Trophoblast cell (in vitro differentiated cells and primary cell): ENCODE measurements at regions not wholly inside any gene's neighbourhood (a gene's known extent, or its start where the extent isn't known, plus 50 kb on each side); places are given as distances from the start of the nearest gene placed in this dataset.

Source experiments
- DNase-seq, 2 donors: peaks; one replicate each; pipeline ENCODE4 v3.0.0-alpha.2; 2016
- H2AFZ ChIP-seq: 2 replicates; pipeline ENCODE4 v1.6.1; 2013; ENCODE audit warnings: low read length, moderate library complexity, mild to moderate bottlenecking; ENCODE audit not compliant: insufficient read depth, poor library complexity
- H2AK5ac ChIP-seq: 2 replicates; pipeline ENCODE4 v1.6.1; 2013; ENCODE audit warnings: mild to moderate bottlenecking, low read length
- H2BK120ac ChIP-seq: 2 replicates; pipeline ENCODE4 v1.6.1; 2013; ENCODE audit warnings: low read length, mild to moderate bottlenecking, moderate library complexity; ENCODE audit not compliant: insufficient read depth, poor library complexity
- H2BK12ac ChIP-seq: 2 replicates; pipeline ENCODE4 v1.6.1; 2013; ENCODE audit warnings: mild to moderate bottlenecking, low read length, moderate library complexity
- H2BK5ac ChIP-seq: 2 replicates; pipeline ENCODE4 v1.6.1; 2013; ENCODE audit warnings: low read length, low read depth, moderate library complexity, mild to moderate bottlenecking; ENCODE audit not compliant: poor library complexity
- H3K14ac ChIP-seq: 2 replicates; pipeline ENCODE4 v1.6.1; 2013; ENCODE audit warnings: mild to moderate bottlenecking, low read length
- H3K18ac ChIP-seq: 2 replicates; pipeline ENCODE4 v1.6.1; 2013; ENCODE audit warnings: mild to moderate bottlenecking, low read length
- H3K23ac ChIP-seq: 2 replicates; pipeline ENCODE4 v1.6.1; 2013; ENCODE audit warnings: low read length
- H3K27ac ChIP-seq: 2 replicates; pipeline ENCODE4 v1.5.1; 2013; ENCODE audit warnings: low read depth, mild to moderate bottlenecking, inconsistent platforms, low read length, moderate library complexity
- H3K27me3 ChIP-seq: 2 replicates; pipeline ENCODE4 v1.6.1; 2013; ENCODE audit warnings: inconsistent platforms, mild to moderate bottlenecking, low read length, moderate library complexity; ENCODE audit not compliant: insufficient read depth
- H3K36me3 ChIP-seq, 2 experiments: 1 replicate in 1 of 2; 2 replicates in 1 of 2; pipeline ENCODE4 v1.6.1; 2013; ENCODE audit warnings: low read length in 2 of 2, mild to moderate bottlenecking in 2 of 2, moderate library complexity in 1 of 2; ENCODE audit not compliant: insufficient read depth in 2 of 2, control insufficient read depth in 1 of 2
- H3K4ac ChIP-seq: 2 replicates; pipeline ENCODE4 v1.6.1; 2013; ENCODE audit warnings: low read depth, mild to moderate bottlenecking, low read length, moderate library complexity
- H3K4me1 ChIP-seq, 2 experiments: 1 replicate in 1 of 2; 2 replicates in 1 of 2; pipeline ENCODE4 v1.6.1; 2013; ENCODE audit warnings: low read length in 2 of 2, mild to moderate bottlenecking in 2 of 2, moderate library complexity in 1 of 2; ENCODE audit not compliant: insufficient read depth in 2 of 2, control insufficient read depth in 1 of 2
- H3K4me2 ChIP-seq: 2 replicates; pipeline ENCODE4 v1.6.1; 2013; ENCODE audit warnings: inconsistent platforms, mild to moderate bottlenecking, low read length, moderate library complexity
- H3K4me3 ChIP-seq: 2 replicates; pipeline ENCODE4 v1.5.1; 2013; ENCODE audit warnings: mild to moderate bottlenecking, low read depth, low read length, inconsistent platforms
- H3K79me1 ChIP-seq: one replicate; pipeline ENCODE4 v1.6.1; 2013; ENCODE audit warnings: low read length
- H3K79me2 ChIP-seq: 2 replicates; pipeline ENCODE4 v1.6.1; 2013; ENCODE audit warnings: low read length, mild to moderate bottlenecking; ENCODE audit not compliant: control insufficient read depth, insufficient read depth, poor library complexity
- H3K9ac ChIP-seq: 2 replicates; pipeline ENCODE4 v1.6.1; 2013; ENCODE audit warnings: mild to moderate bottlenecking, low read length
- H3K9me3 ChIP-seq: 2 replicates; pipeline ENCODE4 v1.6.1; 2013; ENCODE audit warnings: low read depth, mild to moderate bottlenecking, control low read depth, inconsistent platforms, low read length; ENCODE audit not compliant: insufficient read depth
- H4K12ac ChIP-seq: 2 replicates; pipeline ENCODE4 v1.6.1; 2013; ENCODE audit warnings: low read depth, mild to moderate bottlenecking, low read length, moderate library complexity
- H4K8ac ChIP-seq: 2 replicates; pipeline ENCODE4 v1.6.1; 2013; ENCODE audit warnings: low read depth, mild to moderate bottlenecking, low read length, moderate library complexity
- H4K91ac ChIP-seq: one replicate; pipeline ENCODE4 v1.6.1; 2013; ENCODE audit warnings: low read depth, mild to moderate bottlenecking, low read length, moderate library complexity
- WGBS: extraction: QIAGEN DNeasy Blood & Tissue Kit; methylation state at CpG from one replicate; pipeline ENCODE4 v1.1.7; 2013; ENCODE audit warnings: missing lambda C conversion rate; ENCODE audit not compliant: insufficient read length, insufficient coverage; ENCODE audit errors: extremely low coverage; 5-methylcytosine and 5-hydroxymethylcytosine counted together

DNA sequence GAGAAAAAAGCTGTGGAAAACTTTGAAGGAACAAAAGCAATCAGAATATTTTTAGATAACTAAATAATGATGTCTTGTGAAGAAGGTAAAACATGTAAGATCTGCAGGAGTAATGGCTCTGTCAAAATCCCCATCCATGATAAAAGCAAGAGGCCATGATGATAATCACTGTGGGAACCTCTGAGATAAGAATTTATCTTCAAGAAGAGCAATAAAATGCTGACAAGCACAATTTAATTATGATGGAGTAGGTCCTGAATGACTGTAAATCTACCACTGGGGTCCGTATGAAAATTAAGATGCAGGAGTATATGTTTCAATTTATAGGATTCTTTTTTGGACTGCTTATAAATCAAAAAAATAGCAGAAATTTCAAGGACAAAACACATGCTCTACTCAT is 68.3 kb upstream of the CHMP2B start:
- Histone ChIP-seq H2BK120ac (no peak overlapping the region), H3K4me2 (no peak overlapping the region), H3K27me3 (no peaks in the 10 kb centered on the region), H3K4me1 (no peaks in the 10 kb centered on the region), H3K4ac (no peak overlapping the region), H3K79me1 (no peaks in the 10 kb centered on the region), H3K4me3 (no peak overlapping the region), H2BK5ac (no peak overlapping the region), H4K91ac (no peak overlapping the region), H2AK5ac (no peak overlapping the region), H3K18ac (no peak overlapping the region), H4K8ac (no peak overlapping the region), H4K12ac (no peak overlapping the region), H3K23ac (no peak overlapping the region), H3K9ac (no peak overlapping the region), H3K36me3 (peaks cover 0 to 1% of the 10 kb centered on the region in 2 experiments), H3K9me3 (no peaks in the 10 kb centered on the region), H3K79me2 (no peaks in the 10 kb centered on the region), H3K14ac (no peak overlapping the region), H2BK12ac (no peak overlapping the region), H2AFZ (no peak overlapping the region), H3K27ac (no peak overlapping the region)
- DNase-seq = no peak
- WGBS = no CpG with 5 or more reads among the region's 1 CpG

DNA sequence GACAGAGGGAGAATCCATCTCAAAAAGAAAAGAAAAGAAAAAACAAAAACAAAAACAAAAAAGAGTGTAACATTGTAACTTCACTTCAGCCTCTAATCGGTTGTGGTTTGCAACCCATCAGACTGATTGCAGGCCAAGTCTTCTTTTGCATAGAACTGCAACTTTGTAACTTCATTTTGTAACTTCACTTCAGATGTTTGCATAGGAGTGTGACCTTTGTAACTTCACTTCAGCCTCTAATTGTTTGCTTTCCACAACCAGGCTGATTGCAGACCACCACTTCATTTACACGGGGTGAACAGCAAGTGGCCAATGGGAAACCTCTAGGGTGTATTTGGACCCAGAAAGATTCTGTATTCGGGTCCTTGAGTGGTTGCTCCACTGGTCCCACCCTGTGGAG is 79.1 kb upstream of the CHMP2B start:
- H3K79me1 ChIP-seq = no peaks in the 10 kb centered on the region
- H4K12ac ChIP-seq = no peak overlapping the region
- no peaks in the 10 kb centered on the region for H3K4me1 ChIP-seq
- DNase-seq = no peak
- H2BK5ac ChIP-seq = no peak overlapping the region
- H3K4me2 ChIP-seq = no peak overlapping the region
- no peak overlapping the region for H4K91ac ChIP-seq
- no peak overlapping the region for H3K14ac ChIP-seq
- peaks cover 2% of the 10 kb centered on the region for H3K9me3 ChIP-seq
- no peak overlapping the region for H2BK12ac ChIP-seq
- H3K9ac ChIP-seq = no peak overlapping the region
- no peak overlapping the region for H2AK5ac ChIP-seq
- H3K27ac ChIP-seq = no peak overlapping the region
- H3K36me3 ChIP-seq = no peaks in the 10 kb centered on the region
- no peaks in the 10 kb centered on the region for H3K79me2 ChIP-seq
- H2BK120ac ChIP-seq = no peak overlapping the region
- WGBS = no CpG with 5 or more reads among the region's 3 CpGs
- H3K4ac ChIP-seq = no peak overlapping the region
- H3K23ac ChIP-seq = no peak overlapping the region
- H3K4me3 ChIP-seq = no peak overlapping the region
- no peak overlapping the region for H4K8ac ChIP-seq
- no peak overlapping the region for H2AFZ ChIP-seq
- H3K18ac ChIP-seq = no peak overlapping the region
- no peaks in the 10 kb centered on the region for H3K27me3 ChIP-seq

DNA sequence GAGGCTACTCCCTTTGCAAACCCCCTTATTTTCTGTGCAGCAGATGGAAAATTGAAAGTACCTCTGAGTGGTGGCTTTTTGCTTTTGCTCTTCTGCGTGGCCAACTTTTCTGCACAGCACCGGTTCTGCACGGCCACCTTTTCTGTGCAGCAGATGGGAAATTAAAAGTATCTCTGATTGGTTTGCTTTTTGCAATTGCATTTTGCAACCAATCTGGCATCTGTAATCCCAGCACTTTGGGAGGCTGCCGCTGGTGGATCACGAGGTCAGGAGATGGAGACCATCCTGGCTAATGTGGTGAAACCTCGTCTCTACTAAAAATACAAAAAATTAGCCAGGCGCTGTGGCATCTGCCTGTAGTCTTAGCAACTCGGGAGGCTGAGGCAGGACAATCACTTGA is 79.5 kb upstream of the CHMP2B start:
- no peak overlapping the region for H3K14ac ChIP-seq
- H3K9me3 ChIP-seq = peaks cover 2% of the 10 kb centered on the region
- H2AFZ ChIP-seq = no peak overlapping the region
- H3K27me3 ChIP-seq = no peaks in the 10 kb centered on the region
- H2BK12ac ChIP-seq = no peak overlapping the region
- no peak for DNase-seq
- no peaks in the 10 kb centered on the region for H3K4me1 ChIP-seq
- H3K18ac ChIP-seq = no peak overlapping the region
- H3K4me2 ChIP-seq = no peak overlapping the region
- no peak overlapping the region for H4K8ac ChIP-seq
- H3K4ac ChIP-seq = no peak overlapping the region
- no peak overlapping the region for H2BK5ac ChIP-seq
- no peak overlapping the region for H3K23ac ChIP-seq
- no peaks in the 10 kb centered on the region for H3K36me3 ChIP-seq
- no peaks in the 10 kb centered on the region for H3K79me2 ChIP-seq
- no peak overlapping the region for H3K9ac ChIP-seq
- no peak overlapping the region for H2AK5ac ChIP-seq
- H2BK120ac ChIP-seq = no peak overlapping the region
- H3K79me1 ChIP-seq = no peaks in the 10 kb centered on the region
- no peak overlapping the region for H3K4me3 ChIP-seq
- H4K91ac ChIP-seq = no peak overlapping the region
- WGBS = no CpG with 5 or more reads among the region's 8 CpGs
- no peak overlapping the region for H4K12ac ChIP-seq
- H3K27ac ChIP-seq = no peak overlapping the region

DNA sequence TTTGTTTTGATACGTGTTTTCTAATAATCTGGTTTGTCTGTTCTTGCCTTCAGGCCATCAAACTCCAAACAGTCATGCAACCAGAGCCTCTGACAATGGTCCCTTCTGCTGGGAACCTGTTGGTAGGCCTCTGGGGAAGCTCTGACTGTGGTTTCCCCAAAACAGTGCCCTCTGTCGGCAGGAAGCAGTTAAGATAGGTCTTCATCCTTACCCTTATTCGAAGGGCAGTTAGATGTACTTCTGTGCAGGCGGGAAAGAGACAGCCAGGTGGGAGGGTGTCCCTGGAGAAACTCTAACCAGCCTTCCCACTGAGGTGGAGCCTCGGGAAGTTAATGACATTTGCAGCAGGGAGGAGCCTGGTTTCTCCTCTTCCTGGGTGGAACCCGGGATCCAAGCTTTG is 81.6 kb upstream of the CHMP2B start:
- peak in 1 of 2 donors; percentile 31 for DNase-seq
- Histone ChIP-seq H4K8ac (no peak overlapping the region), H4K12ac (no peak overlapping the region), H2AFZ (no peak overlapping the region), H3K27me3 (no peaks in the 10 kb centered on the region), H3K4ac (no peak overlapping the region), H3K9ac (no peak overlapping the region), H3K4me1 (no peaks in the 10 kb centered on the region), H2AK5ac (no peak overlapping the region), H3K4me3 (no peak overlapping the region), H3K79me2 (no peaks in the 10 kb centered on the region), H2BK12ac (no peak overlapping the region), H3K9me3 (peaks cover 6% of the 10 kb centered on the region), H2BK5ac (no peak overlapping the region), H3K4me2 (no peak overlapping the region), H3K27ac (no peak overlapping the region), H2BK120ac (no peak overlapping the region), H3K18ac (no peak overlapping the region), H4K91ac (no peak overlapping the region), H3K23ac (no peak overlapping the region), H3K79me1 (no peaks in the 10 kb centered on the region), H3K14ac (no peak overlapping the region), H3K36me3 (no peaks in the 10 kb centered on the region)
- WGBS = no CpG with 5 or more reads among the region's 6 CpGs
